ENCODE measurements at regions not wholly inside any gene's neighbourhood (a gene's known extent, or its start where the extent isn't known, plus 50 kb on each side); places are given as distances from the start of the nearest gene placed in this dataset.

- H3K27me3 ChIP-seq: no peaks in the 10 kb centered on the region
Observed at GRCh38 chr3:5057857-5058324, 64.2 kb upstream of the ARL8B start.

GRCh38 chr3:5058471-5058951, 63.6 kb upstream of the ARL8B start:
- no peak overlapping the region for H3K27ac ChIP-seq
- DNase-seq (ENCODE audit: low spot score in 2 of 2): no peak
- H3K9me3 ChIP-seq: no peaks in the 10 kb centered on the region
- no peaks in the 10 kb centered on the region for H3K36me3 ChIP-seq
- no peak overlapping the region for H3K4me3 ChIP-seq
- TF ChIP-seq CTCF (IDR thresholded peaks at IDR 0.05) (no peak), EP300 (IDR thresholded peaks at IDR 0.05) (no peak), POLR2AphosphoS5 (IDR thresholded peaks at IDR 0.05) (no peak), POLR2A (IDR thresholded peaks at IDR 0.05) (no peak)
- peaks cover 12% of the 10 kb centered on the region for H3K4me1 ChIP-seq
- H3K27me3 ChIP-seq: no peaks in the 10 kb centered on the region

More at GRCh38 chr3:5057857-5058324, 64.2 kb upstream of the ARL8B start:
- H3K4me1 ChIP-seq: peaks cover 17% of the 10 kb centered on the region
- TF ChIP-seq CTCF (IDR thresholded peaks at IDR 0.05): peak; percentile 46 to 63
- TF ChIP-seq POLR2AphosphoS5 (IDR thresholded peaks at IDR 0.05): peak in 1 of 3 donors; percentile 48
- no peak for TF ChIP-seq POLR2A (IDR thresholded peaks at IDR 0.05)
- TF ChIP-seq EP300 (IDR thresholded peaks at IDR 0.05): no peak
- 25% methylated on average over 7 of the region's 7 CpGs for WGBS
- DNase-seq (ENCODE audit: low spot score in 2 of 2): peak; percentile 85 to 87
- H3K27ac ChIP-seq: no peak overlapping the region
- no peak overlapping the region for H3K4me3 ChIP-seq
- H3K36me3 ChIP-seq: no peaks in the 10 kb centered on the region
- no peaks in the 10 kb centered on the region for H3K9me3 ChIP-seq

GRCh38 chr3:5059782-5060181, 62.3 kb upstream of the ARL8B start:
- WGBS: 89% methylated on average over 7 of the region's 7 CpGs
- TF ChIP-seq POLR2AphosphoS5 (IDR thresholded peaks at IDR 0.05): no peak
- no peak for TF ChIP-seq POLR2A (IDR thresholded peaks at IDR 0.05)
- TF ChIP-seq EP300 (IDR thresholded peaks at IDR 0.05): no peak
- no peak for TF ChIP-seq CTCF (IDR thresholded peaks at IDR 0.05)
- DNase-seq (ENCODE audit: low spot score in 2 of 2): no peak
- Histone ChIP-seq H3K9me3 (no peaks in the 10 kb centered on the region), H3K4me3 (no peak overlapping the region), H3K36me3 (no peaks in the 10 kb centered on the region), H3K27me3 (no peaks in the 10 kb centered on the region), H3K27ac (no peak overlapping the region), H3K4me1 (peaks cover 8% of the 10 kb centered on the region)

- TF ChIP-seq EP300 (IDR thresholded peaks at IDR 0.05) (no peak), POLR2AphosphoS5 (IDR thresholded peaks at IDR 0.05) (no peak), CTCF (IDR thresholded peaks at IDR 0.05) (no peak), POLR2A (IDR thresholded peaks at IDR 0.05) (no peak)
- DNase-seq (ENCODE audit: low spot score in 2 of 2): no peak
- peaks cover 8% of the 10 kb centered on the region for H3K4me1 ChIP-seq
- no peaks in the 10 kb centered on the region for H3K27me3 ChIP-seq
- no peaks in the 10 kb centered on the region for H3K36me3 ChIP-seq
- 81% methylated on average over 3 of the region's 3 CpGs for WGBS
- no peak overlapping the region for H3K27ac ChIP-seq
- no peaks in the 10 kb centered on the region for H3K9me3 ChIP-seq
- H3K4me3 ChIP-seq: no peak overlapping the region
Observed at GRCh38 chr3:5061218-5061569, 60.9 kb upstream of the ARL8B start.

GRCh38 chr3:5063724-5064123, 58.4 kb upstream of the ARL8B start:
- no peaks in the 10 kb centered on the region for H3K36me3 ChIP-seq
- DNase-seq (ENCODE audit: low spot score in 2 of 2): no peak
- H3K4me1 ChIP-seq: peaks cover 1% of the 10 kb centered on the region
- no peak overlapping the region for H3K27ac ChIP-seq
- H3K9me3 ChIP-seq: no peaks in the 10 kb centered on the region
- H3K4me3 ChIP-seq: no peak overlapping the region
- TF ChIP-seq EP300 (IDR thresholded peaks at IDR 0.05) (no peak), CTCF (IDR thresholded peaks at IDR 0.05) (no peak), POLR2A (IDR thresholded peaks at IDR 0.05) (no peak), POLR2AphosphoS5 (IDR thresholded peaks at IDR 0.05) (no peak)
- WGBS: 92% methylated on average over 6 of the region's 6 CpGs
- no peaks in the 10 kb centered on the region for H3K27me3 ChIP-seq
